Progenitor cell of endocrine pancreas (in vitro differentiated cells): ENCODE measurements at regions not wholly inside any gene's neighbourhood (a gene's known extent, or its start where the extent isn't known, plus 50 kb on each side); places are given as distances from the start of the nearest gene placed in this dataset.

Experiments
- DNase-seq: peaks from one replicate; pipeline ENCODE4 v3.0.0; 2021; ENCODE audit warnings: low spot score; ENCODE audit not compliant: unreplicated experiment
- H3K27ac Mint-ChIP-seq: 2 replicates; pipeline ENCODE4 v1.8.0; 2021; ENCODE audit warnings: mild to moderate bottlenecking, moderate library complexity, mixed read lengths
- H3K27me3 Mint-ChIP-seq: 2 replicates; pipeline ENCODE4 v1.8.0; 2021; ENCODE audit warnings: mixed read lengths
- H3K36me3 Mint-ChIP-seq: 2 replicates; pipeline ENCODE4 v1.8.0; 2022; ENCODE audit warnings: mixed read lengths; ENCODE audit not compliant: insufficient read depth
- H3K4me1 Mint-ChIP-seq: 2 replicates; pipeline ENCODE4 v1.8.0; 2021; ENCODE audit warnings: low read depth, mixed read lengths
- H3K4me3 Mint-ChIP-seq: 2 replicates; pipeline ENCODE4 v1.8.0; 2021; ENCODE audit warnings: low read depth, mild to moderate bottlenecking, moderate library complexity, mixed read lengths
- H3K9me3 Mint-ChIP-seq: 2 replicates; pipeline ENCODE4 v1.8.0; 2021; ENCODE audit warnings: low read depth, mixed read lengths
- CTCF ChIP-seq: fragments of 200-600 bp; sonication (generic); IDR thresholded peaks from one replicate; pipeline ENCODE4 v1.5.0; 2021; ENCODE audit warnings: antibody characterized with exemption, mild to moderate bottlenecking; ENCODE audit not compliant: unreplicated experiment

- Mint-ChIP-seq H3K4me3 (no peak overlapping the region), H3K27me3 (no peaks in the 10 kb centered on the region), H3K36me3 (no peaks in the 10 kb centered on the region), H3K27ac (peak overlapping the region; percentile 2), H3K9me3 (peaks cover 5% of the 10 kb centered on the region), H3K4me1 (no peaks in the 10 kb centered on the region)
- TF ChIP-seq CTCF, result no peak
- DNase-seq, result no peak
These were observed 188.2 kb downstream of the ZBTB18 start for GRCh38 chr1:244239261-244239770.

DNA sequence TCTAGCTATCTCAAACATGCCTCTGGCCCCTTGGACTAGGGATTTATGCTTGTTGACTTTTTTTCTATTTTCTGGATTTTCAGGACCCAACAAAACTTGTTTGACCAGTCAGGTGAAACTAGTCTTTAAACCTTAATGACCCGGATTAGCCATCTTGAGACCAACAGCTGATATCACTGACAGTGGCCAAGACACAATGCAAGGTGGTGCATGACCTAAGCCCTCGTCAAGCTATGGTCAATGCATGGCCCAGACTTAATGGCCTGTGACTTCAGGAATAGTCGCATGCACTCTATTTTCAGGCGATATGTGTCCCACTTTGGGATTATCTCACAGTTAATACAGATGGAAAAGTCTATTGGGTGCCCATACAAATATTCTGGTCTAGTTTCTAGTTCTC is 190.4 kb downstream of the ZBTB18 start:
- no peaks in the 10 kb centered on the region for H3K36me3 Mint-ChIP-seq
- H3K27ac Mint-ChIP-seq, result no peak overlapping the region
- H3K27me3 Mint-ChIP-seq, result no peaks in the 10 kb centered on the region
- no peaks in the 10 kb centered on the region for H3K4me1 Mint-ChIP-seq
- DNase-seq, result no peak
- H3K9me3 Mint-ChIP-seq, result peaks cover 3% of the 10 kb centered on the region
- no peak overlapping the region for H3K4me3 Mint-ChIP-seq
- no peak for TF ChIP-seq CTCF

GRCh38 chr1:244242446-244242845 is 191.4 kb downstream of the ZBTB18 start:
- H3K4me1 Mint-ChIP-seq, result no peaks in the 10 kb centered on the region
- H3K9me3 Mint-ChIP-seq, result no peaks in the 10 kb centered on the region
- no peak overlapping the region for H3K27ac Mint-ChIP-seq
- no peak for TF ChIP-seq CTCF
- no peak for DNase-seq
- H3K27me3 Mint-ChIP-seq, result no peaks in the 10 kb centered on the region
- no peaks in the 10 kb centered on the region for H3K36me3 Mint-ChIP-seq
- no peak overlapping the region for H3K4me3 Mint-ChIP-seq

DNA sequence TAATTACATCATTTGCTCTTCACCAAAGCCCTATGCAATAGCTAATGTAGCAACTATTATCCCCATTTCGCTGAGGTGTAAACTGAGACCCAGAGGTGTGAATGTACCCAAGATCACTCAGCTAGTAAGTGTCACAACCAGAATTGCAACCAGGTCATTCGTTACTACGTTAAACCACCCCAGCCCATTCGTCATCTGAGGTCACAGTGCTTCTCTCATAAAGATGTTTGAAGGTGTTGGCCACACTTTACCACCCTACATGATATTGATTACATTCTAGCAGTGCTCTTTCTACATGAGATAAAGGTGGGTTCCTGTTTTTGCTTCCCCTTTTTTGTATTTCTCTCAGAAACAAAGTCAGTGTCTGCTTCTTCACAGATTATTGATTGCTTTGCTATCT is 195.3 kb downstream of the ZBTB18 start:
- Mint-ChIP-seq H3K36me3 (no peaks in the 10 kb centered on the region), H3K4me1 (no peaks in the 10 kb centered on the region), H3K27ac (no peak overlapping the region), H3K9me3 (no peaks in the 10 kb centered on the region), H3K4me3 (no peak overlapping the region), H3K27me3 (no peaks in the 10 kb centered on the region)
- DNase-seq, result no peak
- no peak for TF ChIP-seq CTCF

DNA sequence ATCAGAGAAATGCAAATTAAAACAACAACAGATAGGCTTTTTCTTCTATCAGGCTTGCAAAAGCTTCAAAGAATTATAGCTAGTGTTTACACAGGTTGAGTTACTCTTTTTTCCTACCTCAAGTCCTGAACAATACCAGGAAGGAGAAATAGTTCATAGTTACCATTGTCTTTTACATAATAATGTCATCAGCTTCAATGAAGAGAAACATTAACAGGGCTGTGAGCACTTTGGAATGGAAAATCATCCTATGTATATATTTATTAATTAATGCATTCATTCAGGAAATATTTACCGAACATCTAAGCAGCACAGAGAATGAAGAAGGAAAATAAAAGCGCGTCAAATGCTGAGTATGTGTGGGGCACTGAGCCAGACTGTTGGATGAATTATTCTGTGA is 197.3 kb downstream of the ZBTB18 start:
- no peak overlapping the region for H3K27ac Mint-ChIP-seq
- TF ChIP-seq CTCF, result no peak
- no peak for DNase-seq
- H3K9me3 Mint-ChIP-seq, result no peaks in the 10 kb centered on the region
- H3K4me3 Mint-ChIP-seq, result no peak overlapping the region
- no peaks in the 10 kb centered on the region for H3K4me1 Mint-ChIP-seq
- no peaks in the 10 kb centered on the region for H3K36me3 Mint-ChIP-seq
- H3K27me3 Mint-ChIP-seq, result no peaks in the 10 kb centered on the region
